NB4 (cell line): ENCODE measurements at regions not wholly inside any gene's neighbourhood (a gene's known extent, or its start where the extent isn't known, plus 50 kb on each side); places are given as distances from the start of the nearest gene placed in this dataset.

ENCODE experiments used
- CTCF ChIP-seq: IDR thresholded peaks from one replicate; pipeline ENCODE4 v1.5.1; 2012; ENCODE audit warnings: low read depth, low read length
- MAX ChIP-seq: IDR thresholded peaks from 2 replicates; pipeline ENCODE4 v1.6.1; 2011; ENCODE audit warnings: low read depth, low read length

- TF ChIP-seq CTCF (no peak), MAX (no peak)
These were observed 244.7 kb upstream of the ZPLD1 start for GRCh38 chr3:102189956-102190723.
